Type B pancreatic cell (in vitro differentiated cells): ENCODE measurements at regions not wholly inside any gene's neighbourhood (a gene's known extent, or its start where the extent isn't known, plus 50 kb on each side); places are given as distances from the start of the nearest gene placed in this dataset.

Source experiments
- DNase-seq: peaks from one replicate; pipeline ENCODE4 v3.0.0; 2021; ENCODE audit warnings: mixed read lengths; ENCODE audit not compliant: unreplicated experiment; ENCODE audit errors: extremely low spot score
- H3K27ac Mint-ChIP-seq: 2 replicates; pipeline ENCODE4 v1.8.0; 2021; ENCODE audit warnings: mild to moderate bottlenecking, mixed read lengths
- H3K27me3 Mint-ChIP-seq: 2 replicates; pipeline ENCODE4 v1.8.0; 2021; ENCODE audit warnings: mixed read lengths
- H3K36me3 Mint-ChIP-seq: 2 replicates; pipeline ENCODE4 v1.8.0; 2021; ENCODE audit warnings: mixed read lengths
- H3K4me1 Mint-ChIP-seq: one replicate; pipeline ENCODE4 v1.8.0; 2021; ENCODE audit warnings: mixed read lengths; ENCODE audit not compliant: unreplicated experiment
- H3K4me3 Mint-ChIP-seq: 2 replicates; pipeline ENCODE4 v1.8.0; 2021; ENCODE audit warnings: mild to moderate bottlenecking, mixed read lengths
- H3K9me3 Mint-ChIP-seq: 2 replicates; pipeline ENCODE4 v1.8.0; 2021; ENCODE audit warnings: mixed read lengths
- TF ChIP-seq, protein P1 (sequence below): fragments of 200-600 bp; sonication (generic); conservative IDR thresholded peaks from 2 replicates; pipeline ENCODE4 v1.5.0; 2021; ENCODE audit warnings: antibody characterized with exemption, mild to moderate bottlenecking

DNA sequence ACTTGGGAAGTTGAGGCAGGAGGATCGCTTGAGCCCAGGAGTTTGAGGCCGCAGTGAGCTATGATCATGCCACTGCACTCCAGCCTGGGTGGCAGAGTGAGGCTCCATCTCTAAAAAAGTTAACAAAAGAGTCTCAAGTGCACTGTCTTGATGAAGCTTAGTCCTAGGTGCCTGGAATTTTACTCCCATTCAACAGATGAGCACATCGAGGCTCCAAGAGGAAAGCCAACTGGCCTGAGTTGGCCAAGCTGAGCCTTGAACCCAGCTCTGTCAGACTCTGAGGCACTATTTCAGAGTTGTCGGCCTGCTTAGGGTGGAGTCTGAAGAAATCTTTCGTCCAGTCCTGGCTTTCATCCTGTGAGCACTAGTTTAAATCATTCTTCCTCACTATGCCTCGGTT lies 98.1 kb upstream of the MAP1LC3B2 start:
- no peak overlapping the region for H3K4me3 Mint-ChIP-seq
- TF ChIP-seq, protein P1, sequence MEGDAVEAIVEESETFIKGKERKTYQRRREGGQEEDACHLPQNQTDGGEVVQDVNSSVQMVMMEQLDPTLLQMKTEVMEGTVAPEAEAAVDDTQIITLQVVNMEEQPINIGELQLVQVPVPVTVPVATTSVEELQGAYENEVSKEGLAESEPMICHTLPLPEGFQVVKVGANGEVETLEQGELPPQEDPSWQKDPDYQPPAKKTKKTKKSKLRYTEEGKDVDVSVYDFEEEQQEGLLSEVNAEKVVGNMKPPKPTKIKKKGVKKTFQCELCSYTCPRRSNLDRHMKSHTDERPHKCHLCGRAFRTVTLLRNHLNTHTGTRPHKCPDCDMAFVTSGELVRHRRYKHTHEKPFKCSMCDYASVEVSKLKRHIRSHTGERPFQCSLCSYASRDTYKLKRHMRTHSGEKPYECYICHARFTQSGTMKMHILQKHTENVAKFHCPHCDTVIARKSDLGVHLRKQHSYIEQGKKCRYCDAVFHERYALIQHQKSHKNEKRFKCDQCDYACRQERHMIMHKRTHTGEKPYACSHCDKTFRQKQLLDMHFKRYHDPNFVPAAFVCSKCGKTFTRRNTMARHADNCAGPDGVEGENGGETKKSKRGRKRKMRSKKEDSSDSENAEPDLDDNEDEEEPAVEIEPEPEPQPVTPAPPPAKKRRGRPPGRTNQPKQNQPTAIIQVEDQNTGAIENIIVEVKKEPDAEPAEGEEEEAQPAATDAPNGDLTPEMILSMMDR: no peak
- DNase-seq: no peak
- no peaks in the 10 kb centered on the region for H3K9me3 Mint-ChIP-seq
- H3K27ac Mint-ChIP-seq: no peak overlapping the region
- H3K27me3 Mint-ChIP-seq: peaks cover 3% of the 10 kb centered on the region
- H3K4me1 Mint-ChIP-seq: peaks cover 20% of the 10 kb centered on the region
- H3K36me3 Mint-ChIP-seq: no peaks in the 10 kb centered on the region

DNA sequence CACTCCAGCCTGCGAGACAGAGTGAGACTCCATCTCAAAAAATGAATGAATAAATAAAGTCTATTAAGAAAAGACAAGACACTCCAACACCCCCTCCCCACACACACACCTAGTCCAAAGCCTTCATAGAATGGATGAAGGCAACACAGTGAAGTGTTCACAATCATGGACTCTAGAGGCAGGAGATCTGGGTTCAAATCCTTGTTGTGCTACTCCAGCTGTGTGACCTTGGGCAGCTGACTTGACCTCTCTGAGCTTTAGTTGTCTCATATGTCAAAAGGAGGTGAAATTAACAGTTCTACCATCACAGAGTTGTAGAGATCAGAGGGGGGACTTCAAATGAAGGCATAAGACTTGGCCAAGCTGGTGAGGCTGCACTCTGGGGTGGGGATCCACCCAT lies 95.8 kb upstream of the MAP1LC3B2 start:
- H3K27ac Mint-ChIP-seq: no peak overlapping the region
- H3K9me3 Mint-ChIP-seq: no peaks in the 10 kb centered on the region
- no peaks in the 10 kb centered on the region for H3K36me3 Mint-ChIP-seq
- H3K4me1 Mint-ChIP-seq: peaks cover 8% of the 10 kb centered on the region
- H3K4me3 Mint-ChIP-seq: no peak overlapping the region
- DNase-seq: no peak
- TF ChIP-seq, protein P1: no peak
- peaks cover 3% of the 10 kb centered on the region for H3K27me3 Mint-ChIP-seq

DNA sequence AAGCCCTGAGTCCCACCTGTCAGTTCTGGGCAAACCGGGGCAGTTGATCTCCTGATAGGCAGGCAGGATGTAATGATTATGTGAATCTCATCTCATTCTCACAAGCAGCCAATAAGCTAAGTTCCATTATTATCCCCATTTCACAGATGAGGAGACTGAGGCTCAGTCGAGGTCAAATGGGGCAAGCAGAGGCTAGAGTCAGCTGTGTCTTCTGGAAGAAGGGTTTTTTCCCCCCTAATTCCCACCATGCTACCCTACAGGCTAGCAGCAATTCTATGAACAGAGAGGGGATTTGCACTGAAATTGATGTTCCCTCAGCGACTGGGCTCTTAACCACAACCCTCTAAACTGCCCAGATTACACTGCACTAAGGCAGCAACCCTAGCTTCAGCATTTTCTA lies 93.8 kb upstream of the MAP1LC3B2 start:
- no peak overlapping the region for H3K4me3 Mint-ChIP-seq
- no peaks in the 10 kb centered on the region for H3K4me1 Mint-ChIP-seq
- H3K27me3 Mint-ChIP-seq: peaks cover 3% of the 10 kb centered on the region
- H3K36me3 Mint-ChIP-seq: no peaks in the 10 kb centered on the region
- H3K27ac Mint-ChIP-seq: no peak overlapping the region
- no peaks in the 10 kb centered on the region for H3K9me3 Mint-ChIP-seq
- DNase-seq: no peak
- TF ChIP-seq, protein P1: no peak

- DNase-seq: no peak
- Mint-ChIP-seq H3K4me1 (no peaks in the 10 kb centered on the region), H3K27me3 (peaks cover 3% of the 10 kb centered on the region), H3K4me3 (no peak overlapping the region), H3K9me3 (no peaks in the 10 kb centered on the region), H3K27ac (no peak overlapping the region), H3K36me3 (no peaks in the 10 kb centered on the region)
- TF ChIP-seq, protein P1: no peak
These were observed 93.3 kb upstream of the MAP1LC3B2 start for GRCh38 chr12:116465856-116466255.

GRCh38 chr12:116466536-116466935 lies 92.6 kb upstream of the MAP1LC3B2 start:
- no peaks in the 10 kb centered on the region for H3K4me1 Mint-ChIP-seq
- H3K36me3 Mint-ChIP-seq: no peaks in the 10 kb centered on the region
- H3K27me3 Mint-ChIP-seq: peaks cover 3% of the 10 kb centered on the region
- no peak for DNase-seq
- no peaks in the 10 kb centered on the region for H3K9me3 Mint-ChIP-seq
- H3K4me3 Mint-ChIP-seq: no peak overlapping the region
- H3K27ac Mint-ChIP-seq: no peak overlapping the region
- TF ChIP-seq, protein P1: no peak

DNA sequence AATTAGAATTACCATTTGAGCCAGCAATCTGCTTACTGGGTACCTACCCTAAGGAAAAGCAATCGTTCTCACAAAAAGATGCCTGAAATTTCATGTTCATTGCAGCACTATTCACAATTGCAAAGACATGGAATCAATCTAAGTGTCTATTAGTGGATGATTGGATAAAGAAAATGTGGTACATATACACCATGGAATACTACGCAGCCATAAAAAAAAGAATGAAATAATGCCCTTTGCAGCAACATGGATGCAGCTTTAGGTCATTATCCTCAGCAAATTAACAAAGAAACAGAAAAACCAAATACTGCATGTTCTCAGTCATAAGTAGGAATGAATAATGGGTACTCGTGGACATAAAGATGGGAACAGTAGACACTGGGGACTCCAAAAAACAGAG lies 89.8 kb upstream of the MAP1LC3B2 start:
- TF ChIP-seq, protein P1: no peak
- Mint-ChIP-seq H3K36me3 (no peaks in the 10 kb centered on the region), H3K27ac (no peak overlapping the region), H3K4me1 (no peaks in the 10 kb centered on the region), H3K9me3 (peaks cover 4% of the 10 kb centered on the region), H3K27me3 (no peaks in the 10 kb centered on the region), H3K4me3 (no peak overlapping the region)
- no peak for DNase-seq
